H1 (cell line): ENCODE measurements at regions not wholly inside any gene's neighbourhood (a gene's known extent, or its start where the extent isn't known, plus 50 kb on each side); places are given as distances from the start of the nearest gene placed in this dataset.

Source experiments
- POLR2A ChIP-seq, 2 experiments: IDR thresholded peaks; 1 replicate in 1 of 2; 2 replicates in 1 of 2; pipeline ENCODE4 v1.6.1; 2011; ENCODE audit warnings: low read depth in 2 of 2, low read length in 2 of 2, mild to moderate bottlenecking in 2 of 2; ENCODE audit errors: control extremely low read depth in 1 of 2
- TF ChIP-seq, protein P1 (sequence below): IDR thresholded peaks from 2 replicates; pipeline ENCODE4 v1.6.1; 2012; ENCODE audit warnings: inconsistent platforms

DNA sequence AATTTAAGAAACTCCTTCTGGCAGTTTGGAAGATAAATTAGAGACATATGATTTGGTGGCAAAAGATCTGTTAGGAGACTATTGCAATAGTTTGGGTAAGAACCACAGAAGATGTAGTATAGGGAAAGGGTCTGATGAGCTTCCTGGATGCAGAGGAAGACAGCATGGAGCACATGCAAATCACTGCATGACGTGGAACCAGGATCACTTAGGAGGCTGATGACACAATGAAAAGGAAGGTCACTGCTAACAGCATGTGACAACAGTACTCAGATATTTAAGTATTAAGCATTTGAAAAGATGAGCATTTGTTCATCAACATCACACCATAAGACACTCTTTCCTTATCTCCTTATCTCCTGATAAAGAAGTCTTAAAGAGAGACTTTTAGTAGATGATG lies 167.8 kb upstream of the LDB2 start:
- TF ChIP-seq, protein P1, sequence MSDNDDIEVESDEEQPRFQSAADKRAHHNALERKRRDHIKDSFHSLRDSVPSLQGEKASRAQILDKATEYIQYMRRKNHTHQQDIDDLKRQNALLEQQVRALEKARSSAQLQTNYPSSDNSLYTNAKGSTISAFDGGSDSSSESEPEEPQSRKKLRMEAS: no peak
- TF ChIP-seq POLR2A (IDR thresholded peaks at IDR 0.05; ENCODE audit: control extremely low read depth in 1 of 2, low read depth in 2 of 2, low read length in 2 of 2): no peak
